ENCODE measurements at regions not wholly inside any gene's neighbourhood (a gene's known extent, or its start where the extent isn't known, plus 50 kb on each side); places are given as distances from the start of the nearest gene placed in this dataset.

DNA sequence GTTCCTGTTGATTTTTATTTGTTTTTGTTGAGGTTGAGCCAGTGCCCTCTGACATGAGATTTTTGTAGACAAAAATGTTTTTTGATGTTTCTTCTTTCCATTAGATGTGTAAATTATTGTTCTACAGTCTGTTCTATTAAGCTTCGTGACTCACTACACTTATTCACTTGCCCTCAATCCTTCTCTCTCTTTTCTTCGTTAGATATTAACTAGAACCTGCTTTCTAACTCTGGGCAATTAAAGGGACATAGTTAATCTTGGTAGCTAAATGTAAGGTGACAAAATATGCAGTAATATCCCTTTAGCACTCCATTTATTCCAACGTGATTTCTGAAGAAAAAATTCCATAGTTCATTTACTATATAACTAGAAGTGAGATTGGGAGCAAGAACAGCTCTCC, 333.9 kb downstream of the PDHA2 start:
- TF ChIP-seq, protein P1, sequence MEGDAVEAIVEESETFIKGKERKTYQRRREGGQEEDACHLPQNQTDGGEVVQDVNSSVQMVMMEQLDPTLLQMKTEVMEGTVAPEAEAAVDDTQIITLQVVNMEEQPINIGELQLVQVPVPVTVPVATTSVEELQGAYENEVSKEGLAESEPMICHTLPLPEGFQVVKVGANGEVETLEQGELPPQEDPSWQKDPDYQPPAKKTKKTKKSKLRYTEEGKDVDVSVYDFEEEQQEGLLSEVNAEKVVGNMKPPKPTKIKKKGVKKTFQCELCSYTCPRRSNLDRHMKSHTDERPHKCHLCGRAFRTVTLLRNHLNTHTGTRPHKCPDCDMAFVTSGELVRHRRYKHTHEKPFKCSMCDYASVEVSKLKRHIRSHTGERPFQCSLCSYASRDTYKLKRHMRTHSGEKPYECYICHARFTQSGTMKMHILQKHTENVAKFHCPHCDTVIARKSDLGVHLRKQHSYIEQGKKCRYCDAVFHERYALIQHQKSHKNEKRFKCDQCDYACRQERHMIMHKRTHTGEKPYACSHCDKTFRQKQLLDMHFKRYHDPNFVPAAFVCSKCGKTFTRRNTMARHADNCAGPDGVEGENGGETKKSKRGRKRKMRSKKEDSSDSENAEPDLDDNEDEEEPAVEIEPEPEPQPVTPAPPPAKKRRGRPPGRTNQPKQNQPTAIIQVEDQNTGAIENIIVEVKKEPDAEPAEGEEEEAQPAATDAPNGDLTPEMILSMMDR (IDR thresholded peaks at IDR 0.05; ENCODE audit: low read depth, low read length, poor library complexity, severe bottlenecking), result no peak
- no peak for TF ChIP-seq EZH2phosphoT487 (IDR thresholded peaks at IDR 0.05; ENCODE audit: borderline replicate concordance, low read length)

Data from DOHH2 (cell line).